ENCODE measurements at regions not wholly inside any gene's neighbourhood (a gene's known extent, or its start where the extent isn't known, plus 50 kb on each side); places are given as distances from the start of the nearest gene placed in this dataset.

GRCh38 chr6:23040899-23041298, 471.5 kb downstream of the HDGFL1 start:
- no peak for DNase-seq (ENCODE audit: low spot score)
- intact Hi-C loops (cut with DNase I) = no loop called here

DNA sequence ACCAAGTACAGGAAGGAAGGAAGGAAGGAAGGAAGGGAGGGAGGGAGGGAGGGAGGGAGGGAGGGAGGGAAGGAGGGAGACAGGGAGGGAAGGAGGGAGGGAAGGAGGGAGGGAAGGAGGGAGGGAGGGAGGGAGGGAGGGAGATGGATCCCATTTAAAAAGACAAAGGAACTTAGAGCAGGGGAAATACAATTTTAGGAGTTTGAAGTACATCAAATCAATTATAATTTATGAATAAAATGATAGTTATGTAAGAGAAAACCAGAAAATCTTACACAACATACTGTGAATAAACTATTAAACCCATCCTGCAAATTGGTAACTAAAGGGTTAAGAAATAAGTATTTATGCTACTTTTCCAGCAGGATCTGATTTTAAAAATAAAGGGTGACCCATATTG, 475.9 kb downstream of the HDGFL1 start:
- intact Hi-C loops (cut with DNase I) = no loop called here
- no peak for DNase-seq (ENCODE audit: low spot score)

DNA sequence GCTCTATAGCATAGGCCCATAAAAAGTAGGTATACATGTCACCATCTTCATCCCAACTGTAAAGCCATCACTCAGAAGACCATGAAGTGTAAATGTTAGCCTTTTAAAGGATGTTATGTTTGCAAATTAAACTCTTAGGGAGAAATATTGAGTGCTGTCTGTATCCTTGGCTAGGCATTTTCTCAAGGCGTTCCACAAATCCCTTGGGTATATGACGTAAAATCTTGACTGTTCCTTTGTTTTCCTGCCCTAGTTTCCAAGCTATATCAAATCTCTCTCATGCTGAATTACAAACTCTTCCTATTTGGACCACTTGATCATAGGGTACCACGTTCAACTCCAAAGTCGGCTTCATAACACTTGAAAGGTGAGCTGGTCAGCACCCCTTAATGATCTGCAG, 486.2 kb downstream of the HDGFL1 start:
- intact Hi-C loops (cut with DNase I) = loop anchor here in 1 of 2 donors (10.0 kb wide), 1 partner anchor 1109 kb away; no protein-coding TSS in a partner anchor
- DNase-seq (ENCODE audit: low spot score) = no peak

GRCh38 chr6:23073821-23074220, 504.5 kb downstream of the HDGFL1 start:
- DNase-seq (ENCODE audit: low spot score) = no peak
- intact Hi-C loops (cut with DNase I) = no loop called here

GRCh38 chr6:23077772-23078171, 508.4 kb downstream of the HDGFL1 start:
- DNase-seq (ENCODE audit: low spot score) = no peak
- intact Hi-C loops (cut with DNase I) = no loop called here

DNA sequence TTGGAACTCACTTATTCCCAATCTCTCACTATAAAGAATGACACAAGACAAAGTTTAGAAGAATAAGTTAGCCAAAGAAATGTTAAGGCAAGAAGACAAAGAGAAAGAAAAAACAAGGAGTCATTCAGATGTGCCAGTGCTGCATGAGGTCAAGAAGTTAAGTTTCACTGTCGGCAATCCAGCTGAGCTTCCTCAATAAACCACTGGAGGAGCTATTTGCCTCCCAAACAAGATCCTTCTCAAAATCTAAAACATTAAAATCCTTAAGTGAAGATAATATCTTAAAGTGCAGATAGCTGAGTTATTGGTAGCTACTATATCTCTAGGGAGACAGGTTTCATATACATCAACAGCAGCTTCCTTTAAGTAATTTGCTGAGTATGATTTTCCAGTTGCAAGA, 512.3 kb downstream of the HDGFL1 start:
- no peak for DNase-seq (ENCODE audit: low spot score)
- intact Hi-C loops (cut with DNase I) = no loop called here

GRCh38 chr6:23086100-23086499, 516.7 kb downstream of the HDGFL1 start:
- intact Hi-C loops (cut with DNase I) = no loop called here
- DNase-seq (ENCODE audit: low spot score) = no peak

DNA sequence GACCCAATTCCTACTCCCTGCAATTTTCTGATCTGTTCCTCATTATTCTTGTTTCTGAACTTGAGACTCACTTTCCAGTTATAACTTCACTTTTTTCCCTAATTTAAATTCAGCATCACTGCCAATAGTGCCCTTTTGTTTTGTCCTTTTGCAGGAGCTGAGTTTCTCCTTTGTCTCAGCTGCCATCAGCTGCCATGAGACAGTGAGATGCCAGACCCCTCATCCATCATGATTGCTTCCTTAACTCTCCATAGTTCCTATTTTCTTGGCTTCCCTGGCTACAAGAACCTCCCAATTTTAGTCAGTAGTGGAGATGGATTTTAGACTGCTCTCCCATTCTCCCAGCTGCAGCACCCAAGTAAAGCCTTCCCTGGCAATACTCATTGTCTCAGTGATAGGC, 518.1 kb downstream of the HDGFL1 start:
- intact Hi-C loops (cut with DNase I) = no loop called here

GRCh38 chr6:23088761-23089160, 519.4 kb downstream of the HDGFL1 start:
- DNase-seq (ENCODE audit: low spot score) = no peak
- intact Hi-C loops (cut with DNase I) = loop anchor here in 1 of 2 donors (2.0 kb wide), 1 partner anchor 38 kb away; no protein-coding TSS in a partner anchor

More for the DNA sequence above, 518.1 kb downstream of the HDGFL1 start:
- no peak for DNase-seq (ENCODE audit: low spot score)

- no peak for DNase-seq (ENCODE audit: low spot score)
- intact Hi-C loops (cut with DNase I) = loop anchor here in 1 of 2 donors (2.0 kb wide), 1 partner anchor 39 kb away; no protein-coding TSS in a partner anchor
These were observed 520.6 kb downstream of the HDGFL1 start for GRCh38 chr6:23089981-23090380.

GRCh38 chr6:23091795-23092194, 522.4 kb downstream of the HDGFL1 start:
- DNase-seq (ENCODE audit: low spot score) = no peak
- intact Hi-C loops (cut with DNase I) = no loop called here

- DNase-seq (ENCODE audit: low spot score) = no peak
- intact Hi-C loops (cut with DNase I) = no loop called here
These were observed 527.5 kb downstream of the HDGFL1 start for GRCh38 chr6:23096876-23097275.

DNA sequence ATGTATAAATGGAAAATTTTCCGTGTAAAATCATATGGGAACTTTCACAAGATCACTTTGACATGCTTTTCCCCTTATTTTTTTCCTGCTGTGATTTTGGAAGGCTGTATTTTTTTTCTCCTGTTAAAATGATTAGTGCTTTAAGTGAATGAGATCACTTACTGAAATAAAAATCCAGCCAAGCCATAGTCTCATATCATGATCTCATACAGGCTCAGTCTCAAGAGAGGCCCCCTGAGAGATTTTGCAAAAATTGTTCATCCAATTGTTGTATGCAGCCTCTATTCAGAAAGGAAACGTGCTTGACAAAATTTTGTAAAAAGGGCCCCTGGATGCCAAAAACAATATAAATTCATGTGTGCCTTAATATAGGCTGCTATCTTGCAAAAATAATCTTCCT, 528.2 kb downstream of the HDGFL1 start:
- intact Hi-C loops (cut with DNase I) = no loop called here
- DNase-seq (ENCODE audit: low spot score) = no peak

- DNase-seq (ENCODE audit: low spot score) = no peak
- intact Hi-C loops (cut with DNase I) = no loop called here
These were observed 537.6 kb downstream of the HDGFL1 start for GRCh38 chr6:23106951-23107350.

DNA sequence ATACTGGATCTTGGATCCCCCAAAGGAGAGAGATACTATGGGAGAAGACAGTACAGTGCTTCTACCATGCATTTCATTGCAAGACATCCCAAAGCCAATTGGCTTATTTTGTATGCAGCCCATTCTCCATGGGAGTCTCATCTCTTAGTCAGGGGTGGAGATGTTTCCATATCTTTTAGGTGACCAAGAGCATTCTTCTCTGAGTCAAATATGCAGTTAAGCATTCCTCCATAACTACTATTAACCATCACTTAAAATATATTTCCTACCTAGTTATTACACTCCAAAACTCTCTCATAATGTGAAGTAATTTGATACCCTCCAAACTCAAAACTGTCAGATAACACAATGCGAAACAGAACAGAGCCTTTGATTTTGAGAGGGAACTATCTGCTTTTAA, 542.6 kb downstream of the HDGFL1 start:
- DNase-seq (ENCODE audit: low spot score) = no peak
- intact Hi-C loops (cut with DNase I) = no loop called here

- DNase-seq (ENCODE audit: low spot score) = no peak
- intact Hi-C loops (cut with DNase I) = no loop called here
These were observed 545.6 kb downstream of the HDGFL1 start for GRCh38 chr6:23114812-23115504.

DNA sequence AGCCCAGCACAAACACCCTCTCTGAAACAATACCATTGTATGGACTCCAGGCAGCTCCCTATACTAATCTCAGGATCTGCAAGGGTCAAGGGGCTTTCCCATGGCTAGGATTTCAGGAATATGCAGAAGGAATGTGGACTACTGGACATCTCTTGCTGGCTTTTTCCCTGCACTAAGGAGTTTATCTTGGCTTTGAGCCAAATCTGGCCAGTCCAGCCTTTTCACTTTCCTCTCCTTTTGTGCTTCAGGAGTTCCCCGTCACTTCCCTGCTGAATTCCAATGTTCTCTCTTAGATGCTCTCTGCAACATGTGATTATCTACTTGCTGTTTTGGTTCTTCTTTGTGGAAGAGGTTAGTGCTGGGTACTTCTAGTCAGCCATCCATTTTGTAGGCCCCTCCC, 568.2 kb downstream of the HDGFL1 start:
- DNase-seq (ENCODE audit: low spot score) = no peak
- intact Hi-C loops (cut with DNase I) = no loop called here

DNA sequence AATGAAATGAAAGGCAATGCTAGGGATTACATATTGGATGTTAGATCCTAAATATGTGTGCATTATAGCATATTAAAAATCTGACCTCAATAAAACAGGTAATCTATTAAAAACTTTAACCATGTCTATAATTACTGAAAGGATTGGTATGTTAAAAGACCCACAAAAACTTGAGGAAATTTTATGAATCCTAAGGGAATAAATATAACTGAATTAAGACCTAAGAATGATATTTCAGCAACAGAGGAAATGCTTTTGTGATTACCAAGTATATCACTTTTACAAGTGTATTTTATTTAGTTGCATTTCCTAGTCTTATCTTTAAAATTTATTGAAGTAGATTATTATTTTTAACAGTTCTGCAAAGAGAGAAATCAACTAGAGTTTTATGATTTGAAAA, 571.5 kb downstream of the HDGFL1 start:
- no peak for DNase-seq (ENCODE audit: low spot score)
- intact Hi-C loops (cut with DNase I) = no loop called here

GRCh38 chr6:23145781-23146180, 576.4 kb downstream of the HDGFL1 start:
- DNase-seq (ENCODE audit: low spot score) = no peak
- intact Hi-C loops (cut with DNase I) = no loop called here

DNA sequence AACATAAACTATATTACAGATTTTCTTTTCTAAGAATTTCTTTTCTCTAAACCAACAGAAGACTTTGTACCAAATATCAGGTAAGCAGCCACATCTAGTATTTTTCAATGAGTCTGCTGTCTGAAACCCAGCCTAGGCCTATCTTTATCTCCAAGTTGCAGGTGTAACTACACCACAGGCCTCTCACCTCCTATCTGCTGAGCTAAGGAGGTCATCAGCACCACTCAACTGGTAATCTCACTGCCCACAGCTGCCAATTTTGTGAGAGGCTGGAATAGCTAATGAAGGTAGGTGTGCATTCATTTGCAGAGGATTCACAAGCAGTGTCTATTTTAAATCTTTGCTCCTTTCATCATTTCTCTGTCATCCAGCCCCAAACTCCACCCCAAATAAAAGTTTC, 584.8 kb downstream of the HDGFL1 start:
- intact Hi-C loops (cut with DNase I) = no loop called here
- no peak for DNase-seq (ENCODE audit: low spot score)

DNA sequence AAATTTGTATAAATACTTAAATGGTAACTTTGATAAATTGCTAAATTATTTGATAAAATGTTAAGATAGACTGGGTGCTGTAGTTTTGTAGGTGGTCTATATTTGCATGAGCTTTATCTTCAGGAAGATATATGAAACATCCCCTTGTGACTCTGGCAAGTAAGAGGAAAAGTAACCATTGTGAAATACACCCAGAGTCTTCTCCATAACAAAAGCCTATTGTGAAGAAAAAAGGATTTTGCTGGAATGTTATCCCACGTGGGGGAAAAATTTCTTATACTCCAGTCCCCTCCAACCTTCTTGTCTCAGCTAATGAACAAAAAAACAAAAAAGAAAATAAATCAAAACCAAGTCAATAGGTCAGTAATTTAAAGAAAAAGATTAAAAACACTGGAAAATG, 600.7 kb downstream of the HDGFL1 start:
- intact Hi-C loops (cut with DNase I) = no loop called here
- DNase-seq (ENCODE audit: low spot score) = no peak

DNA sequence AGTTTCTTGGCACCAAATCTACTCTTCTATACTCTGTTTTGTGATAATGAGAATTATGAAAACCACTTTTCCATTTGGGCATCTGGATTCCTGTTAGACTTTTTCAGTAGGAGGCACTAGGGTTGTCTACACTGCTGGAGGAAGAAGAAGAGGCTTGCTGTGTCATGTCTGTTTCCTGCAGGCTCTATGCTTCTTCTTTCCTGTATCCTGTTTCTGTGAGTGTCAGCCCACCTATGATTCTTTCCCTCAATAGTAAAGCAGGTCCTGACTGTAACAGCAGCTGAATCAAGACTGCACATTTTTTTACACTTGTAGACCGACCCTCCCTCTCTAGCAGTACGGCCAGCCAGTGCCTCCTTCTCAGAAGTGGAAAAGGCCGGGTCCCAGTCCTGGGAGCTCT, 603.9 kb downstream of the HDGFL1 start:
- DNase-seq (ENCODE audit: low spot score) = no peak
- intact Hi-C loops (cut with DNase I) = loop anchor here in 1 of 2 donors (1.0 kb wide), 1 partner anchor 19 kb away; no protein-coding TSS in a partner anchor
